Liver (tissue), 8 donors: ENCODE measurements at regions not wholly inside any gene's neighbourhood (a gene's known extent, or its start where the extent isn't known, plus 50 kb on each side); places are given as distances from the start of the nearest gene placed in this dataset.

Experiments used
- DNase-seq: peaks from one replicate; pipeline ENCODE4 v3.0.0-alpha.2; 2017; ENCODE audit warnings: low spot score
- H3K27ac ChIP-seq, 2 donors: one replicate each; pipeline ENCODE4 v1.7.0; 2013; ENCODE audit warnings: inconsistent platforms in 2 of 2, low read length in 2 of 2, control low read depth in 1 of 2, low read depth in 1 of 2, mild to moderate bottlenecking in 1 of 2
- H3K27me3 ChIP-seq, 4 donors: one replicate each; pipeline versions ENCODE4 v1.6.1 to v1.7.0; 2013; ENCODE audit warnings: low read length in 3 of 4, inconsistent platforms in 1 of 4, mild to moderate bottlenecking in 1 of 4, moderate library complexity in 1 of 4; ENCODE audit not compliant: control insufficient read depth in 4 of 4, insufficient read depth in 4 of 4
- H3K36me3 ChIP-seq, 4 donors: one replicate each; pipeline versions ENCODE4 v1.6.1 to v1.7.0; 2013; ENCODE audit warnings: low read length in 3 of 4, mild to moderate bottlenecking in 3 of 4, low read depth in 1 of 4, moderate library complexity in 1 of 4; ENCODE audit not compliant: control insufficient read depth in 4 of 4, insufficient read depth in 3 of 4
- H3K4me1 ChIP-seq, 4 donors: one replicate each; pipeline versions ENCODE4 v1.6.1 to v1.7.0; 2013; ENCODE audit warnings: low read length in 3 of 4, mild to moderate bottlenecking in 3 of 4, moderate library complexity in 1 of 4; ENCODE audit not compliant: control insufficient read depth in 4 of 4, insufficient read depth in 4 of 4
- H3K4me3 ChIP-seq, 3 donors: one replicate each; pipeline versions ENCODE4 v1.6.1 to v1.7.0; 2013; ENCODE audit warnings: low read length in 3 of 3, control low read depth in 1 of 3, low read depth in 1 of 3, mild to moderate bottlenecking in 1 of 3
- H3K9ac ChIP-seq, 2 donors: one replicate each; pipeline ENCODE4 v1.7.0; 2013; ENCODE audit warnings: low read length in 2 of 2, mild to moderate bottlenecking in 2 of 2, moderate library complexity in 2 of 2, control low read depth in 1 of 2, low read depth in 1 of 2
- H3K9me3 ChIP-seq, 4 donors: one replicate each; pipeline versions ENCODE4 v1.6.1 to v1.7.0; 2013; ENCODE audit warnings: low read length in 3 of 4; ENCODE audit not compliant: control insufficient read depth in 4 of 4
- CTCF ChIP-seq: fragments of 150-350 bp; IDR thresholded peaks from 2 replicates; pipeline ENCODE4 v1.5.1; 2017; ENCODE audit warnings: improper control_type of control experiment, low read depth, low read length; ENCODE audit not compliant: missing input control
- EGR1 ChIP-seq, 2 donors: IDR thresholded peaks; 2 replicates each; pipeline ENCODE4 v1.6.1; 2016 to 2018; ENCODE audit warnings: antibody characterized with exemption in 2 of 2, low read depth in 2 of 2
- FOXA2 ChIP-seq: IDR thresholded peaks from 2 replicates; pipeline ENCODE4 v1.6.1; 2016; ENCODE audit warnings: antibody characterized with exemption
- GABPA ChIP-seq, 2 donors: IDR thresholded peaks in 1 of 2; conservative IDR thresholded peaks in 1 of 2; 2 replicates each; pipeline ENCODE4 v1.6.1; 2016; ENCODE audit warnings: antibody characterized with exemption in 2 of 2, mild to moderate bottlenecking in 1 of 2, moderate library complexity in 1 of 2
- HNF4A ChIP-seq, 2 donors: conservative IDR thresholded peaks; 2 replicates each; pipeline ENCODE4 v1.6.1; 2016; ENCODE audit warnings: antibody characterized with exemption in 2 of 2, mild to moderate bottlenecking in 2 of 2
- HNF4G ChIP-seq: IDR thresholded peaks from 2 replicates; pipeline ENCODE4 v1.6.1; 2016; ENCODE audit warnings: antibody characterized with exemption
- JUND ChIP-seq, 2 donors: IDR thresholded peaks; 2 replicates each; pipeline ENCODE4 v1.6.1; 2016; ENCODE audit warnings: antibody characterized with exemption in 2 of 2
- NR2F2 ChIP-seq: IDR thresholded peaks from 2 replicates; pipeline ENCODE4 v1.6.1; 2016; ENCODE audit warnings: antibody characterized with exemption
- RAD21 ChIP-seq, 2 donors: IDR thresholded peaks; 2 replicates each; pipeline ENCODE4 v1.6.1; 2016; ENCODE audit warnings: antibody characterized with exemption in 2 of 2, mild to moderate bottlenecking in 2 of 2
- REST ChIP-seq: IDR thresholded peaks from 2 replicates; pipeline ENCODE4 v1.6.1; 2016; ENCODE audit warnings: antibody characterized with exemption, mild to moderate bottlenecking
- RXRA ChIP-seq, 2 donors: IDR thresholded peaks; 2 replicates each; pipeline ENCODE4 v1.6.1; 2017 to 2018; ENCODE audit warnings: antibody characterized with exemption in 2 of 2, mild to moderate bottlenecking in 1 of 2
- SP1 ChIP-seq: IDR thresholded peaks from 2 replicates; pipeline ENCODE4 v1.6.1; 2018; ENCODE audit warnings: antibody characterized with exemption, mild to moderate bottlenecking
- YY1 ChIP-seq: IDR thresholded peaks from 2 replicates; pipeline ENCODE4 v1.6.1; 2016; ENCODE audit warnings: antibody characterized with exemption, mild to moderate bottlenecking
- WGBS: extraction: QIAGEN DNeasy Blood & Tissue Kit; methylation state at CpG from one replicate; pipeline ENCODE4 v1.1.7; 2013; 5-methylcytosine and 5-hydroxymethylcytosine counted together
- TF ChIP-seq, protein P1 (sequence below): IDR thresholded peaks from 2 replicates; pipeline ENCODE4 v1.6.1; 2016; ENCODE audit warnings: antibody characterized with exemption
- donor health status: healthy.
- donor health status: healthy.
- donor health status: healthy.
- donor health status: healthy.
- donor health status: healthy.

DNA sequence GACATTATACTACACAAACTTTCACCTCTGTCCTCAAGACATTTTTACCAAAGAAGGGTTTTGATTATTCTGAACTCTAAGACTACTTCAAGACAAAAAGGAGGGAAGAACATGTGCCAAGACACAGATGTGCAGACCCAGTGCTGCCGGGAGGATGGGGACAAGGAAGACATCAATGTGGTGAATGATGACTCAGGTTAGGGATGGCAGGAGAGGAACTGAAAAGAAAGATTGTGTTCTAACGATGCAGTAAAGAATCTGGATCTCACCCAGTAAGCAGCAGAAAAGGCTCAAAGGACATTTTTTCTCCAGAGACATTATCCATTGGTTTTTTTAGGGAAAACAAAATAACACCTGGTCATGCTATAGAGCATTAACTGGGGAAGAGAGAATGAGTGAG is 449.9 kb upstream of the NR2F2 start:
- Histone ChIP-seq H3K27ac (no peak overlapping the region), H3K27me3 (no peaks in the 10 kb centered on the region), H3K9ac (no peak overlapping the region), H3K4me1 (no peaks in the 10 kb centered on the region), H3K36me3 (no peaks in the 10 kb centered on the region), H3K9me3 (no peaks in the 10 kb centered on the region), H3K4me3 (no peak overlapping the region)
- no peak for DNase-seq
- TF ChIP-seq REST (no peak), CTCF (no peak), SP1 (no peak), FOXA2 (no peak), HNF4A (conservative IDR thresholded peaks at IDR 0.05) (no peak), EGR1 (IDR thresholded peaks at IDR 0.05; ENCODE audit: low read depth in 2 of 2) (no peak), JUND (IDR thresholded peaks at IDR 0.05) (no peak), NR2F2 (no peak), RXRA (IDR thresholded peaks at IDR 0.05) (no peak), RAD21 (IDR thresholded peaks at IDR 0.05) (no peak)
- TF ChIP-seq, protein P1, sequence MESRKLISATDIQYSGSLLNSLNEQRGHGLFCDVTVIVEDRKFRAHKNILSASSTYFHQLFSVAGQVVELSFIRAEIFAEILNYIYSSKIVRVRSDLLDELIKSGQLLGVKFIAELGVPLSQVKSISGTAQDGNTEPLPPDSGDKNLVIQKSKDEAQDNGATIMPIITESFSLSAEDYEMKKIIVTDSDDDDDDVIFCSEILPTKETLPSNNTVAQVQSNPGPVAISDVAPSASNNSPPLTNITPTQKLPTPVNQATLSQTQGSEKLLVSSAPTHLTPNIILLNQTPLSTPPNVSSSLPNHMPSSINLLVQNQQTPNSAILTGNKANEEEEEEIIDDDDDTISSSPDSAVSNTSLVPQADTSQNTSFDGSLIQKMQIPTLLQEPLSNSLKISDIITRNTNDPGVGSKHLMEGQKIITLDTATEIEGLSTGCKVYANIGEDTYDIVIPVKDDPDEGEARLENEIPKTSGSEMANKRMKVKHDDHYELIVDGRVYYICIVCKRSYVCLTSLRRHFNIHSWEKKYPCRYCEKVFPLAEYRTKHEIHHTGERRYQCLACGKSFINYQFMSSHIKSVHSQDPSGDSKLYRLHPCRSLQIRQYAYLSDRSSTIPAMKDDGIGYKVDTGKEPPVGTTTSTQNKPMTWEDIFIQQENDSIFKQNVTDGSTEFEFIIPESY, result no peak
- WGBS, result 77% methylated on average over 2 of the region's 2 CpGs

DNA sequence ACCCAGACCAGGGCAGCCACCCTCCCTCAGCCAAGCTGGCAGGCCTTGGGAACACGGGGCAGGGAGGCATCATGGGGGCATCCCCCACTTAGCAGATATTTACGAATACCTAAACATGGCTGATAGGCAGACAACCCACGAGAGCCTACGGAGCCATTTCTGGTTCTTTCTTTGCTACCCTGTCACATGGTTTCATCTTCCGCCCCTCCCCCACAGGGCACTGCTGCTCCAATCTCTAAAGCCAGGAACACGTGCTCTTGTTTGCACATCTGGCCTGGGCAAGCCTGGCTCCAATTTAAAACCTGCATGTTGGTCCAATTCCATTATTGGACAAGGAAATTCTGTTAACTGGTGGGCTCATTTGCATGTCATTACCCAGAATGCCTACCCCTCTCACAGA is 447.4 kb upstream of the NR2F2 start:
- WGBS, result 84% methylated on average over 6 of the region's 6 CpGs
- TF ChIP-seq HNF4G (no peak), FOXA2 (no peak), GABPA (IDR thresholded peaks at IDR 0.05 in 1 of 2, conservative IDR thresholded peaks at IDR 0.05 in 1 of 2) (no peak), REST (no peak), RAD21 (IDR thresholded peaks at IDR 0.05) (no peak), YY1 (no peak), HNF4A (conservative IDR thresholded peaks at IDR 0.05) (no peak), CTCF (no peak)
- TF ChIP-seq, protein P1, result no peak
- Histone ChIP-seq H3K36me3 (no peaks in the 10 kb centered on the region), H3K9ac (no peak overlapping the region), H3K4me3 (no peak overlapping the region), H3K27me3 (no peaks in the 10 kb centered on the region), H3K9me3 (no peaks in the 10 kb centered on the region), H3K4me1 (no peaks in the 10 kb centered on the region), H3K27ac (no peak overlapping the region)
- no peak for DNase-seq
